ENCODE measurements at regions not wholly inside any gene's neighbourhood (a gene's known extent, or its start where the extent isn't known, plus 50 kb on each side); places are given as distances from the start of the nearest gene placed in this dataset.

GRCh38 chr14:45633220-45633984 is 380.4 kb upstream of the MIS18BP1 start:
- no peak overlapping the region for H3K4me3 ChIP-seq
- no peak overlapping the region for H3K27ac ChIP-seq
- no peaks in the 10 kb centered on the region for H3K27me3 ChIP-seq
- no peak for DNase-seq (ENCODE audit: low spot score in 2 of 2)
- no peaks in the 10 kb centered on the region for H3K36me3 ChIP-seq
- intact Hi-C loops (cut with DNase I) = no loop called here
- no peak for TF ChIP-seq CTCF (IDR thresholded peaks at IDR 0.05)
- no peaks in the 10 kb centered on the region for H3K9me3 ChIP-seq
- H3K4me1 ChIP-seq = no peaks in the 10 kb centered on the region

- intact Hi-C loops (cut with DNase I) = no loop called here
- TF ChIP-seq CTCF (IDR thresholded peaks at IDR 0.05) = no peak
- no peaks in the 10 kb centered on the region for H3K9me3 ChIP-seq
- DNase-seq (ENCODE audit: low spot score in 2 of 2) = no peak
- H3K27ac ChIP-seq = no peak overlapping the region
- H3K4me3 ChIP-seq = no peak overlapping the region
- H3K36me3 ChIP-seq = no peaks in the 10 kb centered on the region
- H3K4me1 ChIP-seq = no peaks in the 10 kb centered on the region
- no peaks in the 10 kb centered on the region for H3K27me3 ChIP-seq
Observed at GRCh38 chr14:45621731-45622130, 368.7 kb upstream of the MIS18BP1 start.

- TF ChIP-seq CTCF (IDR thresholded peaks at IDR 0.05) = no peak
- no peaks in the 10 kb centered on the region for H3K9me3 ChIP-seq
- intact Hi-C loops (cut with DNase I) = no loop called here
- no peak overlapping the region for H3K27ac ChIP-seq
- no peaks in the 10 kb centered on the region for H3K4me1 ChIP-seq
- no peaks in the 10 kb centered on the region for H3K36me3 ChIP-seq
- H3K27me3 ChIP-seq = no peaks in the 10 kb centered on the region
- no peak overlapping the region for H3K4me3 ChIP-seq
- DNase-seq (ENCODE audit: low spot score in 2 of 2) = no peak
Observed at GRCh38 chr14:45619831-45620230, 366.8 kb upstream of the MIS18BP1 start.

- intact Hi-C loops (cut with DNase I) = no loop called here
- H3K27me3 ChIP-seq = no peaks in the 10 kb centered on the region
- H3K4me1 ChIP-seq = no peaks in the 10 kb centered on the region
- no peak for DNase-seq (ENCODE audit: low spot score in 2 of 2)
- H3K27ac ChIP-seq = no peak overlapping the region
- TF ChIP-seq CTCF (IDR thresholded peaks at IDR 0.05) = no peak
- H3K4me3 ChIP-seq = no peak overlapping the region
- no peaks in the 10 kb centered on the region for H3K9me3 ChIP-seq
- no peaks in the 10 kb centered on the region for H3K36me3 ChIP-seq
Observed at GRCh38 chr14:45610318-45610717, 357.3 kb upstream of the MIS18BP1 start.

- no peak overlapping the region for H3K4me3 ChIP-seq
- peaks cover 0 to 5% of the 10 kb centered on the region in 2 donors for H3K9me3 ChIP-seq
- H3K36me3 ChIP-seq = no peaks in the 10 kb centered on the region
- TF ChIP-seq CTCF (IDR thresholded peaks at IDR 0.05) = no peak
- H3K4me1 ChIP-seq = no peaks in the 10 kb centered on the region
- intact Hi-C loops (cut with DNase I) = no loop called here
- no peaks in the 10 kb centered on the region for H3K27me3 ChIP-seq
- DNase-seq (ENCODE audit: low spot score in 2 of 2) = no peak
- no peak overlapping the region for H3K27ac ChIP-seq
Observed at GRCh38 chr14:45587142-45587541, 334.1 kb upstream of the MIS18BP1 start.

- intact Hi-C loops (cut with DNase I) = no loop called here
- no peaks in the 10 kb centered on the region for H3K9me3 ChIP-seq
- H3K4me1 ChIP-seq = no peaks in the 10 kb centered on the region
- no peaks in the 10 kb centered on the region for H3K27me3 ChIP-seq
- H3K27ac ChIP-seq = no peak overlapping the region
- no peak overlapping the region for H3K4me3 ChIP-seq
- DNase-seq (ENCODE audit: low spot score in 2 of 2) = no peak
- no peak for TF ChIP-seq CTCF (IDR thresholded peaks at IDR 0.05)
- no peaks in the 10 kb centered on the region for H3K36me3 ChIP-seq
Observed at GRCh38 chr14:45559626-45560025, 306.6 kb upstream of the MIS18BP1 start.
